MCF 10A (cell line): ENCODE measurements at regions not wholly inside any gene's neighbourhood (a gene's known extent, or its start where the extent isn't known, plus 50 kb on each side); places are given as distances from the start of the nearest gene placed in this dataset.

ENCODE experiments used
- BruUV-seq: library from RNA; stranded (reverse); fragments of 400-500 nt; replicated peaks from 2 replicates; lab custom pipeline; 2021; lab: Mats Ljungman, UMichigan
- CTCF ChIA-PET: fragments of 300-600 bp; sonication (Branson Sonifier 250); formaldehyde crosslinking; extraction: SDS; loops from one replicate; lab custom pipeline; 2021; ENCODE audit warnings: antibody characterized with exemption, inconsistent platforms; lab: Yijun Ruan, JAX
- POLR2A ChIA-PET: fragments of 300-600, 350-650 bp; sonication (Branson Sonifier 250); formaldehyde crosslinking; extraction: SDS; loops from one replicate; lab custom pipeline; 2020; ENCODE audit warnings: antibody characterized with exemption, inconsistent platforms; lab: Yijun Ruan, JAX
- DNase-seq: peaks from one replicate; pipeline ENCODE4 v3.0.0-alpha.2; 2018; ENCODE audit not compliant: unreplicated experiment
- H3K27ac Mint-ChIP-seq: one replicate; pipeline ENCODE4 v1.8.0; 2022; ENCODE audit warnings: mild to moderate bottlenecking, low read depth, mixed read lengths; ENCODE audit not compliant: unreplicated experiment
- H3K27me3 Mint-ChIP-seq: one replicate; pipeline ENCODE4 v1.8.0; 2022; ENCODE audit warnings: mixed read lengths; ENCODE audit not compliant: insufficient read depth, unreplicated experiment
- H3K36me3 Mint-ChIP-seq: one replicate; pipeline ENCODE4 v1.8.0; 2022; ENCODE audit warnings: mild to moderate bottlenecking, moderate library complexity, mixed read lengths; ENCODE audit not compliant: insufficient read depth, unreplicated experiment
- H3K4me1 Mint-ChIP-seq: one replicate; pipeline ENCODE4 v1.8.0; 2022; ENCODE audit warnings: mixed read lengths; ENCODE audit not compliant: insufficient read depth, unreplicated experiment
- H3K4me3 Mint-ChIP-seq: one replicate; pipeline ENCODE4 v1.8.0; 2022; ENCODE audit warnings: mild to moderate bottlenecking, moderate library complexity, mixed read lengths; ENCODE audit not compliant: unreplicated experiment
- H3K9me3 Mint-ChIP-seq: one replicate; pipeline ENCODE4 v1.8.0; 2022; ENCODE audit warnings: mixed read lengths; ENCODE audit not compliant: unreplicated experiment
- CTCF ChIP-seq: fragments of 200-600 bp; IDR thresholded peaks from one replicate; pipeline ENCODE4 v1.8.0; 2022; ENCODE audit warnings: antibody characterized with exemption, mild to moderate bottlenecking; ENCODE audit not compliant: unreplicated experiment
- intact Hi-C: fragments of 100-400 bp; cut with micrococcal nuclease; formaldehyde crosslinking; loops from 2 replicates; pipeline ENCODE4 v1.14.1; 2022

DNA sequence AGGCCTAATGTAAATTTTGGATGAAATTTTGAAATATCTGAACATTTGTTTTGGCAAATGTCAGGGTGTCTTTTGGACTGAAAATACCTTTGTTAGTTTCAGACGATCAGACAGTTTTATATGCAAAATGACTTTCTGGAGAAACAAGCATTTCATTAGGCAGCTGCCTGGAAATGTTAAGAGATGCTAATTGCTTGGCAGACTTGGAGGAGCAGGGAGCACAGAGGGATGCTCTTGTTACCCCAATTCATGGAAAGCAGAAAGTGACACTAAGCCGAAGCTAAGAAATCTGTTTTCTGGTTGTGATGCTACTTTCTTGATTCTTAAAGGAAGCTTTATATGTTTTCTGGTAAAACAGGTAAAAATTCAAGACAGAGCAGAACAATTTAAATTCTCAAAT is 204.3 kb upstream of the GBE1 start:
- Mint-ChIP-seq H3K9me3 (no peaks in the 10 kb centered on the region), H3K27ac (no peak overlapping the region), H3K27me3 (no peaks in the 10 kb centered on the region), H3K4me3 (no peak overlapping the region), H3K36me3 (no peaks in the 10 kb centered on the region), H3K4me1 (no peaks in the 10 kb centered on the region)
- BruUV-seq, result no TSS peak
- no peak for TF ChIP-seq CTCF
- POLR2A ChIA-PET, result no interaction called here
- no peak for DNase-seq
- intact Hi-C loops, result no loop called here
- CTCF ChIA-PET, result interaction anchor here (0.8 kb wide), 1 partner anchor 56 kb away, joined by 3 read pairs; no protein-coding TSS in a partner anchor

DNA sequence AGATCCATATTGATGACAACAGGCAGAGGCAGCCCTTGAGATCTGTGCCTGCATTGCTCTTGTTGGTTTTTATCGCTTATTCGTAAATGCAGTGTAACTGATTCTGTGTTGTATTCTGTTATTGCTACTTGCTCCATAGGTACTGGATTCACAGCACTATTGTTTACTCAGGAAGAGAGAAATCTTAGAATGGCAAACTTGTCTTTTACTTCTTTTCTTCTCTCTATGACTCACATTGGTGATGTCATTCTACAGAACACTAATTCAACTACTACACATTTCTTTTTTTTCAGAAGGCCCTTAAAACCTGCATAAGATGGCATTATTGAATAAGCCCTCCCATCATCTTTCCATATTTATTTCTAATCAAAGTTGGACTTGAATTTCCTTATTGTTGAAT is 201.0 kb upstream of the GBE1 start:
- no peak for DNase-seq
- H3K27me3 Mint-ChIP-seq, result no peaks in the 10 kb centered on the region
- BruUV-seq, result no TSS peak

DNA sequence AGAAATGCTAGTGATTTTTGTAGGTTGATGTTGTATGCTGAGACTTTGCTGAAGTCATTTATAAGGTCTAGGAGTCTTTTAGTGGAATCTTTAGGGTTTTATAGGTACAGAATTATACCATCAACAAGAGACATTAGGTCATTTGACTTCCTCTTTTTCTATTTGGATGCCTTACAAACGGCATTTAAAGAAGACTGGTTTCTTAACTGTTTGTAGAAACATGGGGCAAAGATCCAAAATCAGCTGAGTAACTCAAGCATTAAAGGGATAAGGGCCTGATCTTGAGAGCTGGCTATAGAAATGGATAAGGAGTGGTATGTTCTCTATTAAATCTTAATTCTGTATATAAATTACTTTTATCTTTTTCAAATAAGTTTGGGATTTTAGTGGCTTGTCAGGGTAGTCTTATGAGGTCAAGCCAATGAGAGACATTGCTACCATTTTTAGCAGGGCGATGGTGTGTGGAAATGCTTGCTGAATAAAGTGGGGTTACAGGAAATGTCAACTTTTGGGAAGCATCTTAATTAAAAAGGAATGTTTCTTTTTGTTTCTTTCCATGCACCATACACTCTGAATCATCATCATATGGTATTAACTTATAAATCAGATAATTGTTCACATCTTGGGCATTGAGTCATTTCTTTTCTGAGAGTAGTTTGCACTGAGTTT is 197.7 kb upstream of the GBE1 start:
- H3K4me3 Mint-ChIP-seq, result no peak overlapping the region
- no peak for TF ChIP-seq CTCF
- POLR2A ChIA-PET, result no interaction called here
- DNase-seq, result no peak
- no peaks in the 10 kb centered on the region for H3K27me3 Mint-ChIP-seq
- H3K27ac Mint-ChIP-seq, result no peak overlapping the region
- H3K9me3 Mint-ChIP-seq, result peaks cover 7% of the 10 kb centered on the region
- H3K36me3 Mint-ChIP-seq, result no peaks in the 10 kb centered on the region
- H3K4me1 Mint-ChIP-seq, result no peaks in the 10 kb centered on the region
- CTCF ChIA-PET, result no interaction called here
- BruUV-seq, result no TSS peak
- intact Hi-C loops, result no loop called here

More for the DNA sequence above, 201.0 kb upstream of the GBE1 start:
- POLR2A ChIA-PET, result no interaction called here
- Mint-ChIP-seq H3K4me3 (no peak overlapping the region), H3K9me3 (peaks cover 7% of the 10 kb centered on the region), H3K4me1 (no peaks in the 10 kb centered on the region), H3K36me3 (no peaks in the 10 kb centered on the region), H3K27ac (no peak overlapping the region)
- TF ChIP-seq CTCF, result no peak
- CTCF ChIA-PET, result no interaction called here
- intact Hi-C loops, result no loop called here

- CTCF ChIA-PET, result no interaction called here
- no peaks in the 10 kb centered on the region for H3K36me3 Mint-ChIP-seq
Observed at GRCh38 chr3:81955878-81956277, 194.4 kb upstream of the GBE1 start.

More at GRCh38 chr3:81955878-81956277, 194.4 kb upstream of the GBE1 start:
- no peak for DNase-seq
- Mint-ChIP-seq H3K4me1 (no peaks in the 10 kb centered on the region), H3K9me3 (peaks cover 7% of the 10 kb centered on the region), H3K27me3 (no peaks in the 10 kb centered on the region), H3K4me3 (no peak overlapping the region), H3K27ac (no peak overlapping the region)
- no TSS peak for BruUV-seq
- intact Hi-C loops, result no loop called here
- no peak for TF ChIP-seq CTCF
- POLR2A ChIA-PET, result no interaction called here
